ENCODE measurements at regions not wholly inside any gene's neighbourhood (a gene's known extent, or its start where the extent isn't known, plus 50 kb on each side); places are given as distances from the start of the nearest gene placed in this dataset.
"Not testable (repeated sequence)": the region's sequence is repeated elsewhere in the genome, so short reads cannot be mapped to it uniquely, and the experiment has no call there.

GRCh38 chr12:17139931-17140330 is 534.0 kb upstream of the LMO3 start:
- Histone ChIP-seq H3K9me3 (ENCODE audit: control insufficient read depth in 2 of 3, low read length in 3 of 3) (no peaks in the 10 kb centered on the region), H3K27ac (ENCODE audit: low read depth, low read length) (no peak overlapping the region), H3K36me3 (ENCODE audit: control insufficient read depth in 2 of 3, insufficient read depth in 3 of 3, low read length in 3 of 3) (no peaks in the 10 kb centered on the region), H3K27me3 (ENCODE audit: control insufficient read depth in 2 of 2, insufficient read depth in 2 of 2, low read length in 2 of 2) (no peaks in the 10 kb centered on the region), H3K4me1 (ENCODE audit: control insufficient read depth in 2 of 2, insufficient read depth in 2 of 2, low read length in 2 of 2) (no peaks in the 10 kb centered on the region), H3K4me3 (ENCODE audit: low read length) (no peak overlapping the region)
- ATAC-seq, result no peak
- no peak overlapping the region for H3K4me3 Mint-ChIP-seq
- no peak for DNase-seq
- ChIA-PET POLR2A (no interaction called here), CTCF (no interaction called here)
- no peaks in the 10 kb centered on the region for H3K36me3 Mint-ChIP-seq
- H3K4me1 Mint-ChIP-seq, result no peaks in the 10 kb centered on the region
- no peaks in the 10 kb centered on the region for H3K27me3 Mint-ChIP-seq
- H3K27ac Mint-ChIP-seq, result no peak overlapping the region
- H3K9me3 Mint-ChIP-seq, result peaks cover 0 to 18% (median 5%) of the 10 kb centered on the region in 11 donors
- intact Hi-C loops (cut with micrococcal nuclease), result no loop called here

GRCh38 chr12:17137396-17137795 is 531.4 kb upstream of the LMO3 start:
- Mint-ChIP-seq H3K4me3 (no peak overlapping the region), H3K27ac (no peak overlapping the region), H3K4me1 (no peaks in the 10 kb centered on the region), H3K27me3 (no peaks in the 10 kb centered on the region), H3K9me3 (peaks cover 0 to 21% (median 5%) of the 10 kb centered on the region in 11 donors), H3K36me3 (no peaks in the 10 kb centered on the region)
- no peak overlapping the region for H3K27ac ChIP-seq (ENCODE audit: low read depth, low read length)
- no peaks in the 10 kb centered on the region for H3K4me1 ChIP-seq (ENCODE audit: control insufficient read depth in 2 of 2, insufficient read depth in 2 of 2, low read length in 2 of 2)
- no peaks in the 10 kb centered on the region for H3K9me3 ChIP-seq (ENCODE audit: control insufficient read depth in 2 of 3, low read length in 3 of 3)
- POLR2A ChIA-PET, result no interaction called here
- DNase-seq (no peak), ATAC-seq (no peak)
- no peak overlapping the region for H3K4me3 ChIP-seq (ENCODE audit: low read length)
- H3K36me3 ChIP-seq (ENCODE audit: control insufficient read depth in 2 of 3, insufficient read depth in 3 of 3, low read length in 3 of 3), result no peaks in the 10 kb centered on the region
- intact Hi-C loops (cut with micrococcal nuclease), result no loop called here
- no peaks in the 10 kb centered on the region for H3K27me3 ChIP-seq (ENCODE audit: control insufficient read depth in 2 of 2, insufficient read depth in 2 of 2, low read length in 2 of 2)
- CTCF ChIA-PET, result no interaction called here

GRCh38 chr12:17134315-17134714 is 528.4 kb upstream of the LMO3 start:
- Histone ChIP-seq H3K4me1 (ENCODE audit: control insufficient read depth in 2 of 2, insufficient read depth in 2 of 2, low read length in 2 of 2) (no peaks in the 10 kb centered on the region), H3K27me3 (ENCODE audit: control insufficient read depth in 2 of 2, insufficient read depth in 2 of 2, low read length in 2 of 2) (no peaks in the 10 kb centered on the region), H3K36me3 (ENCODE audit: control insufficient read depth in 2 of 3, insufficient read depth in 3 of 3, low read length in 3 of 3) (no peaks in the 10 kb centered on the region), H3K4me3 (ENCODE audit: low read length) (no peak overlapping the region), H3K9me3 (ENCODE audit: control insufficient read depth in 2 of 3, low read length in 3 of 3) (no peaks in the 10 kb centered on the region), H3K27ac (ENCODE audit: low read depth, low read length) (no peak overlapping the region)
- intact Hi-C loops (cut with micrococcal nuclease), result no loop called here
- ATAC-seq, result no peak
- no peak overlapping the region for H3K4me3 Mint-ChIP-seq
- DNase-seq, result no peak
- no peak overlapping the region for H3K27ac Mint-ChIP-seq
- CTCF ChIA-PET, result no interaction called here
- H3K4me1 Mint-ChIP-seq, result no peaks in the 10 kb centered on the region
- H3K9me3 Mint-ChIP-seq, result peaks cover 0 to 10% (median 0%) of the 10 kb centered on the region in 11 donors
- POLR2A ChIA-PET, result no interaction called here
- no peaks in the 10 kb centered on the region for H3K36me3 Mint-ChIP-seq
- H3K27me3 Mint-ChIP-seq, result no peaks in the 10 kb centered on the region

GRCh38 chr12:17132336-17132735 is 526.4 kb upstream of the LMO3 start:
- H3K36me3 ChIP-seq (ENCODE audit: control insufficient read depth in 2 of 3, insufficient read depth in 3 of 3, low read length in 3 of 3), result no peaks in the 10 kb centered on the region
- ATAC-seq (no peak), DNase-seq (no peak)
- H3K27ac ChIP-seq (ENCODE audit: low read depth, low read length), result no peak overlapping the region
- H3K36me3 Mint-ChIP-seq, result no peaks in the 10 kb centered on the region
- CTCF ChIA-PET, result no interaction called here
- H3K4me1 ChIP-seq (ENCODE audit: control insufficient read depth in 2 of 2, insufficient read depth in 2 of 2, low read length in 2 of 2), result no peaks in the 10 kb centered on the region
- no peak overlapping the region for H3K27ac Mint-ChIP-seq
- no peaks in the 10 kb centered on the region for H3K9me3 ChIP-seq (ENCODE audit: control insufficient read depth in 2 of 3, low read length in 3 of 3)
- no peaks in the 10 kb centered on the region for H3K4me1 Mint-ChIP-seq
- H3K27me3 ChIP-seq (ENCODE audit: control insufficient read depth in 2 of 2, insufficient read depth in 2 of 2, low read length in 2 of 2), result no peaks in the 10 kb centered on the region
- no peaks in the 10 kb centered on the region for H3K27me3 Mint-ChIP-seq
- POLR2A ChIA-PET, result no interaction called here
- H3K9me3 Mint-ChIP-seq, result peaks cover 0 to 4% (median 0%) of the 10 kb centered on the region in 11 donors
- no peak overlapping the region for H3K4me3 ChIP-seq (ENCODE audit: low read length)
- H3K4me3 Mint-ChIP-seq, result no peak overlapping the region
- intact Hi-C loops (cut with micrococcal nuclease), result no loop called here

- H3K27me3 ChIP-seq (ENCODE audit: control insufficient read depth in 2 of 2, insufficient read depth in 2 of 2, low read length in 2 of 2); DNase-seq; ATAC-seq; H3K27ac Mint-ChIP-seq; H3K27me3 Mint-ChIP-seq; intact Hi-C loops (cut with micrococcal nuclease); H3K36me3 Mint-ChIP-seq; H3K4me1 ChIP-seq (ENCODE audit: control insufficient read depth in 2 of 2, insufficient read depth in 2 of 2, low read length in 2 of 2); H3K4me1 Mint-ChIP-seq; POLR2A ChIA-PET; H3K9me3 ChIP-seq (ENCODE audit: control insufficient read depth in 2 of 3, low read length in 3 of 3); H3K36me3 ChIP-seq (ENCODE audit: control insufficient read depth in 2 of 3, insufficient read depth in 3 of 3, low read length in 3 of 3); H3K27ac ChIP-seq (ENCODE audit: low read depth, low read length); H3K4me3 ChIP-seq (ENCODE audit: low read length); H3K4me3 Mint-ChIP-seq; CTCF ChIA-PET: not testable (repeated sequence)
- peaks cover 0 to 32% (median 11%) of the 10 kb centered on the region in 11 donors for H3K9me3 Mint-ChIP-seq
Measured at GRCh38 chr12:17116538-17116937, 510.6 kb upstream of the LMO3 start.

- Mint-ChIP-seq H3K9me3 (peaks cover 0 to 22% (median 8%) of the 10 kb centered on the region in 11 donors), H3K4me1 (no peaks in the 10 kb centered on the region), H3K4me3 (no peak overlapping the region), H3K36me3 (no peaks in the 10 kb centered on the region), H3K27me3 (no peaks in the 10 kb centered on the region), H3K27ac (no peak overlapping the region)
- DNase-seq (no peak), ATAC-seq (no peak)
- intact Hi-C loops (cut with micrococcal nuclease), result no loop called here
- CTCF ChIA-PET, result no interaction called here
- POLR2A ChIA-PET, result no interaction called here
- Histone ChIP-seq H3K4me3 (ENCODE audit: low read length) (no peak overlapping the region), H3K4me1 (ENCODE audit: control insufficient read depth in 2 of 2, insufficient read depth in 2 of 2, low read length in 2 of 2) (no peaks in the 10 kb centered on the region), H3K36me3 (ENCODE audit: control insufficient read depth in 2 of 3, insufficient read depth in 3 of 3, low read length in 3 of 3) (no peaks in the 10 kb centered on the region), H3K9me3 (ENCODE audit: control insufficient read depth in 2 of 3, low read length in 3 of 3) (no peaks in the 10 kb centered on the region), H3K27ac (ENCODE audit: low read depth, low read length) (no peak overlapping the region), H3K27me3 (ENCODE audit: control insufficient read depth in 2 of 2, insufficient read depth in 2 of 2, low read length in 2 of 2) (no peaks in the 10 kb centered on the region)
Measured at GRCh38 chr12:17110316-17110715, 504.4 kb upstream of the LMO3 start.

GRCh38 chr12:17108877-17109541 is 503.0 kb upstream of the LMO3 start:
- no peak overlapping the region for H3K27ac Mint-ChIP-seq
- H3K4me3 ChIP-seq (ENCODE audit: low read length), result no peak overlapping the region
- no peaks in the 10 kb centered on the region for H3K4me1 ChIP-seq (ENCODE audit: control insufficient read depth in 2 of 2, insufficient read depth in 2 of 2, low read length in 2 of 2)

More at GRCh38 chr12:17108877-17109541, 503.0 kb upstream of the LMO3 start:
- ChIA-PET CTCF (no interaction called here), POLR2A (no interaction called here)
- ATAC-seq (no peak), DNase-seq (no peak)
- H3K9me3 Mint-ChIP-seq, result peaks cover 0 to 23% (median 4%) of the 10 kb centered on the region in 11 donors
- Histone ChIP-seq H3K9me3 (ENCODE audit: control insufficient read depth in 2 of 3, low read length in 3 of 3) (no peaks in the 10 kb centered on the region), H3K36me3 (ENCODE audit: control insufficient read depth in 2 of 3, insufficient read depth in 3 of 3, low read length in 3 of 3) (no peaks in the 10 kb centered on the region), H3K27me3 (ENCODE audit: control insufficient read depth in 2 of 2, insufficient read depth in 2 of 2, low read length in 2 of 2) (no peaks in the 10 kb centered on the region), H3K27ac (ENCODE audit: low read depth, low read length) (no peak overlapping the region)
- no peaks in the 10 kb centered on the region for H3K4me1 Mint-ChIP-seq
- H3K27me3 Mint-ChIP-seq, result no peaks in the 10 kb centered on the region
- no peak overlapping the region for H3K4me3 Mint-ChIP-seq
- H3K36me3 Mint-ChIP-seq, result no peaks in the 10 kb centered on the region
- intact Hi-C loops (cut with micrococcal nuclease), result no loop called here
